ENCODE measurements at regions not wholly inside any gene's neighbourhood (a gene's known extent, or its start where the extent isn't known, plus 50 kb on each side); places are given as distances from the start of the nearest gene placed in this dataset.

DNA sequence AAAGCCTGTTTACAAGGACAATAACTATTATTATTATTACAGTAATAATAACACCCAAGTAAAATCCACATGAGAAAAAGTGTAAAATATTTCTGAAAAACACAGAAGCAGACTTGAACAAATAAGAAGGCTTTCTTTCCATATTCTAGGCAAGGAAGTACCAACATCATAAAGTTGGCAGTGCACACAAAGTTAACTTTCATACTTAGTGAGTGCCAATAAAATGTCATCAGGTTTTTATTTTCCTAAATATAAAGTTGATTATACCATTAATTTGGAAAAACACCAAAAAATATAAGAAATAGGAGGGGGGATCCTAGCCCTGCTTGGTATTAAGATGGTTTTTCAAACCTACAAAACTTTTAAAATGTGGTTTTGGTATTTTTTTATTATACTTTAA lies 161.4 kb downstream of the PRELID2 start:
- no peak for TF ChIP-seq GABPA (IDR thresholded peaks at IDR 0.05; ENCODE audit: low read depth)
- TF ChIP-seq, protein P1, sequence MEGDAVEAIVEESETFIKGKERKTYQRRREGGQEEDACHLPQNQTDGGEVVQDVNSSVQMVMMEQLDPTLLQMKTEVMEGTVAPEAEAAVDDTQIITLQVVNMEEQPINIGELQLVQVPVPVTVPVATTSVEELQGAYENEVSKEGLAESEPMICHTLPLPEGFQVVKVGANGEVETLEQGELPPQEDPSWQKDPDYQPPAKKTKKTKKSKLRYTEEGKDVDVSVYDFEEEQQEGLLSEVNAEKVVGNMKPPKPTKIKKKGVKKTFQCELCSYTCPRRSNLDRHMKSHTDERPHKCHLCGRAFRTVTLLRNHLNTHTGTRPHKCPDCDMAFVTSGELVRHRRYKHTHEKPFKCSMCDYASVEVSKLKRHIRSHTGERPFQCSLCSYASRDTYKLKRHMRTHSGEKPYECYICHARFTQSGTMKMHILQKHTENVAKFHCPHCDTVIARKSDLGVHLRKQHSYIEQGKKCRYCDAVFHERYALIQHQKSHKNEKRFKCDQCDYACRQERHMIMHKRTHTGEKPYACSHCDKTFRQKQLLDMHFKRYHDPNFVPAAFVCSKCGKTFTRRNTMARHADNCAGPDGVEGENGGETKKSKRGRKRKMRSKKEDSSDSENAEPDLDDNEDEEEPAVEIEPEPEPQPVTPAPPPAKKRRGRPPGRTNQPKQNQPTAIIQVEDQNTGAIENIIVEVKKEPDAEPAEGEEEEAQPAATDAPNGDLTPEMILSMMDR (IDR thresholded peaks at IDR 0.05; ENCODE audit: insufficient read depth, low read length), result no peak
- no peak for TF ChIP-seq POLR2AphosphoS5 (IDR thresholded peaks at IDR 0.05; ENCODE audit: low read depth)
